ENCODE measurements at regions not wholly inside any gene's neighbourhood (a gene's known extent, or its start where the extent isn't known, plus 50 kb on each side); places are given as distances from the start of the nearest gene placed in this dataset.

DNA sequence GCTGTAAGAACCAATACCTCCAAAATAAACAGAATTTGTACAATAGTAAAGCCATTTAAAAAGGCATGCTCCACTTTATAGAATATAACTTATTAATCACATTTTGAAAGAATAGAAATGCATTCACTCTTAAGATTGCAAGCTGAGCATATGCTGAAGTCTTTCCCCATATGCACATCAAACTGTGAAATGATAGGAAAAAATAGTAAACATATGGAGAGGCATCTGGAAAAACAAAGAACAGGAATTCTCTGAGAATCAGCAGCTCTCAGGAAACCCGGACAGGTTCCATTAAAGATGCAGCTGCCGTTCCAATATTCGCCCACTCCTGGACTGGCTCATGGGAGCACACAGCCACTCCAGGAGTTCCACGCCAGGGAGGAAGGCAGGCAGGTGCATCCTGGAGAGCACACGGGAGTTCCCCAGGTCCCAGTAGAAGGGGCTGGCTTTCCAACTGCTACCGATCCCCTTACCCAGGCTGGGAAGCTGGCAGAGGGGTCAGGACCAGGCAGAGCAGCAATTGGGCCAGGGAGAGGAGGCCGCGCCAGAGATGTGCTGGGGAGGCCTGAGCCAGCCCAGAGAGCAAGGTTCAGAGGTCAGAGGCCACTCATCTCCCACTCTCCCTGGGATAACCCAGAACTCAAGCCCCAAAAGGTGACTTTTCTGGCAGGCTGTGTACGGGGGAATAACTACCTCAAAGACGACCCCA lies 111.1 kb downstream of the DLL1 start:
- ATAC-seq (ENCODE audit: low FRiP score in 2 of 2): no peak
- Histone ChIP-seq H3K36me3 (no peaks in the 10 kb centered on the region), H3K27me3 (no peaks in the 10 kb centered on the region), H3K9me3 (no peaks in the 10 kb centered on the region), H3K4me1 (peaks cover 0 to 5% (median 1%) of the 10 kb centered on the region in 4 donors), H3K27ac (no peak overlapping the region), H3K4me3 (no peak overlapping the region)
- no peak for TF ChIP-seq POLR2A (IDR thresholded peaks at IDR 0.05)
- no peak for TF ChIP-seq POLR2AphosphoS5 (IDR thresholded peaks at IDR 0.05)
- TF ChIP-seq CTCF (IDR thresholded peaks at IDR 0.05): no peak
- no peak for TF ChIP-seq EP300 (IDR thresholded peaks at IDR 0.05)
- 84 to 90% methylated on average over 8 to 10 of the region's 10 CpGs for WGBS, 2 donors
- DNase-seq: no peak

- H3K4me3 ChIP-seq: no peak overlapping the region
- peak overlapping the region in 1 of 4 donors; percentile 37 for H3K27ac ChIP-seq
- WGBS, 2 donors: 68 to 81% methylated on average over 14 to 27 of the region's 30 CpGs
- H3K9me3 ChIP-seq: no peaks in the 10 kb centered on the region
- no peaks in the 10 kb centered on the region for H3K36me3 ChIP-seq
- ATAC-seq (ENCODE audit: low FRiP score in 2 of 2) (peak in 1 of 2 donors; percentile 58), DNase-seq (peak; percentile 24 to 58)
- no peaks in the 10 kb centered on the region for H3K27me3 ChIP-seq
- no peak for TF ChIP-seq POLR2A (IDR thresholded peaks at IDR 0.05)
- no peak for TF ChIP-seq CTCF (IDR thresholded peaks at IDR 0.05)
- peak; percentile 22 to 64 for TF ChIP-seq POLR2AphosphoS5 (IDR thresholded peaks at IDR 0.05)
- peak in 1 of 4 donors; percentile 15 for TF ChIP-seq EP300 (IDR thresholded peaks at IDR 0.05)
- peaks cover 0 to 5% (median 1%) of the 10 kb centered on the region in 4 donors for H3K4me1 ChIP-seq
These were observed 112.1 kb downstream of the DLL1 start for GRCh38 chr6:170178561-170179477.

- WGBS, 2 donors: 88 to 91% methylated on average over 15 to 25 of the region's 26 CpGs
- peaks cover 0 to 5% (median 1%) of the 10 kb centered on the region in 4 donors for H3K4me1 ChIP-seq
- ATAC-seq (ENCODE audit: low FRiP score in 2 of 2): no peak
- H3K27ac ChIP-seq: no peak overlapping the region
- no peaks in the 10 kb centered on the region for H3K27me3 ChIP-seq
- TF ChIP-seq POLR2A (IDR thresholded peaks at IDR 0.05) (no peak), EP300 (IDR thresholded peaks at IDR 0.05) (no peak), CTCF (IDR thresholded peaks at IDR 0.05) (no peak), POLR2AphosphoS5 (IDR thresholded peaks at IDR 0.05) (no peak)
- peak; percentile 18 to 72 for DNase-seq
- no peaks in the 10 kb centered on the region for H3K36me3 ChIP-seq
- H3K9me3 ChIP-seq: no peaks in the 10 kb centered on the region
- H3K4me3 ChIP-seq: no peak overlapping the region
These were observed 112.9 kb downstream of the DLL1 start for GRCh38 chr6:170177772-170178560.

- ATAC-seq (ENCODE audit: low FRiP score in 2 of 2) (no peak), DNase-seq (peak; percentile 19 to 69)
- no peak overlapping the region for H3K4me3 ChIP-seq
- H3K27me3 ChIP-seq: no peaks in the 10 kb centered on the region
- H3K9me3 ChIP-seq: no peaks in the 10 kb centered on the region
- 89 to 93% methylated on average over 24 to 42 of the region's 61 CpGs for WGBS, 2 donors
- TF ChIP-seq CTCF (IDR thresholded peaks at IDR 0.05) (no peak), POLR2AphosphoS5 (IDR thresholded peaks at IDR 0.05) (no peak), POLR2A (IDR thresholded peaks at IDR 0.05) (no peak), EP300 (IDR thresholded peaks at IDR 0.05) (no peak)
- no peaks in the 10 kb centered on the region for H3K36me3 ChIP-seq
- peaks cover 0 to 5% (median 1%) of the 10 kb centered on the region in 4 donors for H3K4me1 ChIP-seq
- H3K27ac ChIP-seq: no peak overlapping the region
These were observed 113.7 kb downstream of the DLL1 start for GRCh38 chr6:170176898-170177771.

All from upper lobe of left lung (tissue), 6 donors.